Cardiac septum (tissue), 1 donor: ENCODE measurements at regions not wholly inside any gene's neighbourhood (a gene's known extent, or its start where the extent isn't known, plus 50 kb on each side); places are given as distances from the start of the nearest gene placed in this dataset.

Experiments used
- DNase-seq: peaks from one replicate; pipeline ENCODE4 v3.0.0-alpha.2; 2020; ENCODE audit warnings: low spot score
- intact Hi-C: fragments of 100-400 bp; cut with DNase I; formaldehyde crosslinking; loops from one replicate; pipeline ENCODE4 v1.14.0; 2022
- donor health status: DM: no; HTN: no; CAD: no.

GRCh38 chr14:94933486-94933885 lies 163.6 kb upstream of the GSC start:
- intact Hi-C loops: no loop called here
- no peak for DNase-seq

- DNase-seq: no peak
- intact Hi-C loops: no loop called here
These were observed 162.7 kb upstream of the GSC start for GRCh38 chr14:94932589-94932988.

- no peak for DNase-seq
- intact Hi-C loops: no loop called here
These were observed 160.8 kb upstream of the GSC start for GRCh38 chr14:94930690-94931089.

- intact Hi-C loops: no loop called here
- DNase-seq: no peak
These were observed 159.4 kb upstream of the GSC start for GRCh38 chr14:94929354-94929753.

GRCh38 chr14:94926176-94926575 lies 156.3 kb upstream of the GSC start:
- intact Hi-C loops: no loop called here
- DNase-seq: no peak

GRCh38 chr14:94925416-94926173 lies 155.7 kb upstream of the GSC start:
- DNase-seq: no peak
- intact Hi-C loops: no loop called here

GRCh38 chr14:94924189-94924588 lies 154.3 kb upstream of the GSC start:
- DNase-seq: no peak
- intact Hi-C loops: loop anchor here (5.0 kb wide), 1 partner anchor 48 kb away; no protein-coding TSS in a partner anchor

GRCh38 chr14:94923786-94924185 lies 153.9 kb upstream of the GSC start:
- intact Hi-C loops: loop anchor here (5.0 kb wide), 1 partner anchor 49 kb away; no protein-coding TSS in a partner anchor
- DNase-seq: no peak

GRCh38 chr14:94922595-94923239 lies 152.8 kb upstream of the GSC start:
- intact Hi-C loops: loop anchor here (5.0 kb wide), 1 partner anchor 50 kb away; no protein-coding TSS in a partner anchor
- no peak for DNase-seq

GRCh38 chr14:94921882-94922585 lies 152.1 kb upstream of the GSC start:
- DNase-seq: no peak
- intact Hi-C loops: loop anchor here (5.0 kb wide), 1 partner anchor 50 kb away; no protein-coding TSS in a partner anchor

- intact Hi-C loops: loop anchor here (5.0 kb wide), 1 partner anchor 51 kb away; no protein-coding TSS in a partner anchor
- DNase-seq: no peak
These were observed 151.5 kb upstream of the GSC start for GRCh38 chr14:94921456-94921855.

- DNase-seq: no peak
- intact Hi-C loops: loop anchor here (5.0 kb wide), 1 partner anchor 52 kb away; no protein-coding TSS in a partner anchor
These were observed 150.0 kb upstream of the GSC start for GRCh38 chr14:94919896-94920295.

- intact Hi-C loops: no loop called here
- no peak for DNase-seq
These were observed 149.0 kb upstream of the GSC start for GRCh38 chr14:94918896-94919295.

- intact Hi-C loops: no loop called here
- DNase-seq: no peak
These were observed 147.2 kb upstream of the GSC start for GRCh38 chr14:94917041-94917600.

- no peak for DNase-seq
- intact Hi-C loops: no loop called here
These were observed 144.3 kb upstream of the GSC start for GRCh38 chr14:94914191-94914590.

GRCh38 chr14:94907626-94908261 lies 137.8 kb upstream of the GSC start:
- intact Hi-C loops: no loop called here
- DNase-seq: no peak

GRCh38 chr14:94906991-94907587 lies 137.2 kb upstream of the GSC start:
- intact Hi-C loops: no loop called here
- DNase-seq: no peak

- intact Hi-C loops: no loop called here
- no peak for DNase-seq
These were observed 136.7 kb upstream of the GSC start for GRCh38 chr14:94906577-94906976.

GRCh38 chr14:94904636-94905035 lies 134.7 kb upstream of the GSC start:
- DNase-seq: no peak
- intact Hi-C loops: loop anchor here (5.0 kb wide), 1 partner anchor 193 kb away; no protein-coding TSS in a partner anchor
